Activated CD4-positive, alpha-beta T cell treated with anti-CD3 and anti-CD28 coated beads, Interleukin-2, amount 50 U/mL, for 16 hours (primary cell): ENCODE measurements at regions not wholly inside any gene's neighbourhood (a gene's known extent, or its start where the extent isn't known, plus 50 kb on each side); places are given as distances from the start of the nearest gene placed in this dataset.

Experiments
- DNase-seq: peaks from one replicate; pipeline ENCODE4 v3.0.0-alpha.2; 2020

DNA sequence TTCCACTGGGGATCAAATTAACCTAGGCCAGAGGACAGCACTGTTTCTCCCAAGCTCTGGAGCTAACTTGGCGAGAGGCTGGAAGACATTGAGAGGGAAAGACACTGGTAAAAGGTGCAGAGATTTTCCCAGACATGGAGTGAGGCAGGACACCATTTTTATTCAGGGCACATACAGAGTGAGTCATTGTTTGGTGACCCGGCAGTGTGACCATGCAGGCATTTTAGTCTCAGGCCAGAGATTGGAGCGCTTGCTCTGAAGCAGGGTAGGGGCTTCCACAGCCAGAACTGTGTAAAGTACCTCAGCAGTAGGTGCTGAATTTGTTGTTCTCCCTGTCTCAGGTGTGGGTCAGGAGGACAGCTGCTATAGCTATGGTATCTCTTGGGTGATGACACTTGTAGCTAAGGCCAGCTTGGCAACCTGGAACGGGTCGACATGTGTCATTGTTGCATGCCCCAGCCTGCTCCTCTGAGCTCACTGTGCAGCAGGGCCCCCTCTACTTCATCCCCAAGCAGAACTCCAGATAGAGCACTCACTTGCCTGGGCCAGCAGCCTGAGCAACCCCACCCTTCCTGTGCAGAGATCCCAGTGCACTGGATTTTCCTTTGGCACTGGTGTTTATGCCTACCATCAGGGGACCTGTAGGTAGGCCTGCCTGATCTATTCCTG lies 79.8 kb upstream of the ATP8A1 start:
- no peak for DNase-seq

DNA sequence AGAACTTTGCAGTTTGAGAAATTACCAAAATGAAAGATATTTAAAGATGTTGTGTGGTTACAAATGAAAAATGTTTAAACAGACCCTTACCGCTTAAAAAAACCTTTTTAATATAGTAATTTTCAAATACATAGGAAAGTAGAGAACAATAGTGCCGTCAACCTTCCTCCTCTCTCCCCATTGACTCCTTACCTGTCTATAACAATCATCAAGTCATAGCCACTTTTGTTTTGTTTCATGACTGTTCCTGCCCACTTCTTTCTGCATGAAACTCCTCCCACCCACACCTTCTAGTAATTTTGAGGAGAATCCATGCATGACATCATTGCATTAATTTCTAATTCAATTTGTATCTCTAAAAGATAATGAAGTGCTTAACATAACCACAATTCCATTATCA lies 76.5 kb upstream of the ATP8A1 start:
- DNase-seq, result no peak

DNA sequence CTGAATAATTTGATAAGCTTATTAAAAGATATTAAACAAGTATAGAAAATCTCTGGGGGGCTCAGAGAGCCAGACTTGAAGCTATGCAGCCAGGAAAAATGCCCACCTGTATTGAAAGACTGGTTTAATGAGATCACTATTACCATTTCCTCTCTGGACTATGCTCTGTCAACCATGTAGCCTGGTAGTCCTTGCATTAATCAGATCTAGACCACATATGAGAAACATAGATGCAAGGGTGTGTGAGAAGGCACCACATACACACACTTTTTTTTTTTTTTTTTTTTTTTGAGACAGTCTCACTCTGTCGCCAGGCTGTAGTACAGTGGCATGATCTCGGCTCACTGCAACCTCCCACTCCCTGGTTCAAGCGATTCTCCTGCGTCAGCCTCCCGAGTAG lies 75.9 kb upstream of the ATP8A1 start:
- no peak for DNase-seq

DNA sequence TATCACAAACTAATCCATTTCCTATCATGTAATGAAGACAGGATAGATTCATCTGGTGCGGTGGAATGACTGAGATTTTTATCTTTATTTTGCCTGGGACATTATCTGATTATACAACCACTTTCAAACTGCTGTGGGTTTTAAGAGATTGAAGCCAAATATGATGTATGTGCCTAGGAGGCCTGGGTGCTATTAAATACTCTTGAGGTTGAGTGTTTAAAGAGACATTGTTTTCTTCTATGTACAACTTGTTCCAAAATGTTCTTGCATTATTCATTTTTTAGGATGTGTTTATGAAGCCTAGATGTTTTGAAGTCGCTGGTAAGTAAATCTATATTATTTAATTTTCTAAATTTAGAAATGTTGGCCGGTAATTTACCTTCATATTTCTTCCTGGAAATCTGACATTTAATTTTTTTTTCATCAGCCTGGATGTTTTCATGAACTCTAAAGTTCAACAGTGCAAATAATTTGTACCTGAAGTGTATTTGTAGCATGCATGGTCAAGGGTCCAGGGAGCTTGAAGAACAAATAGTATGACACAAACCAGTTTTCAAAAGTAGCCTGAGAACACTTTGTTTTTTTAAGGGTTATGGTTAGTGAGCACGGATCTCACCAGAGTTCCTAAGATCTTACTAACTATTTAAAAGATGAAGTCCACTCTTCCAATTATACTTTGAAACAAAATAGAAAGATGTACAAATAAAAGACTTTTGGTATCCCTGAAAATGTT lies 72.8 kb upstream of the ATP8A1 start:
- no peak for DNase-seq

DNA sequence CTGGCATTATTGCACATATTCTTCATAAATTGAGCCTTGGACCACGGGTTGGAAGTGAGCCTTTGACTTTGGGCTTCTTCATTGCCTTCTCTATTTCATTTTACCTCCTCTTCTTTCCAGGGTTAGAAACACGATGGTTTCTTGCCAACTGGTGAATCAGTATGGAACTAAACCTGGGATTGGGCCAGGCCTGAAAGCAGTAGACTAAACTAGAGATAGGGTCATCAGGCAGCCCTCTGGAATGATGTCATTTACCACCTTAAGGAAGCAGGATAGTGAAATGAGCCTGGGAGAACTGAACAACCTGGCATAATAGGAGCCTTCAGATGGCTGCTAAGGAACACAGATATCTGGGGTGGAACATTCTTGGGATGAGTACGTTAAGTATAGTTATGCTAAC lies 67.5 kb upstream of the ATP8A1 start:
- DNase-seq, result no peak

DNA sequence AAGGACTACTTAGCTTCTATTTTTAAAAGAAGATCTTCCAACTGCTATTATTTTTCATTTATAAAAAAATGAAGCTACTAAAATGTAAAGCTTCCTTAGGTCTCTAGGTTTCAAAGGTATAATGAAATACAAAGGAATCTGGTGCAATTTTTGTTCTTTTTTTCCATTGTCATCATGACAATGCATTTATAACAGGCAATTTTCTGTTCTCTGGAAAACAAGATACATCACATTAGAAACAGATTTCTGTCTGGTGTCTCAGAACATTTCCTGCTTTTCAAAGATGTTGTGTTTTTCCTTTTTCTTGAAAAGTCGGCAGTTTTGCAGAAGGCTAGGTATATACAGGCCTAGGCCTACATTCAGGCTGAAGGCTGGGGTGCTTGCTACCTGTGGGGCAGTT lies 63.6 kb upstream of the ATP8A1 start:
- DNase-seq, result no peak

DNA sequence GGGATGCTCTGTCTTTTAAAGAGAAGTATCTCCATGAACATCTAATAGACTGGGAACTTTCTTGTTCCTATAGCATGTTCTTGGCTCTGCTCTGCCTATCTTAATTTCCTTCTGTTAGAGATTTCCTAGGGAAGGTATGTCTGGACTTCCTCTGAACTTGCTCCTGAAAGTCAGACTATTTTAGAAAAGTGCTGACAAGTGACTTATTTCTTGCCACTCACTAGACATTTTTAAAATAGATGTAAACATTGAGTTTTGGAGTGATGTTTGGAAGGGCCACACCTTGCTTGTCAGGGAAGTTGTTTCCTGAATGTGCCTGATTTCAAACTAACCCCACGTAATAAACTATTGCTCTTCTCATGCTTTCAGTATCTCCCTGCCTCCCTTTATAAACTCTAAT lies 62.4 kb upstream of the ATP8A1 start:
- DNase-seq, result no peak

DNA sequence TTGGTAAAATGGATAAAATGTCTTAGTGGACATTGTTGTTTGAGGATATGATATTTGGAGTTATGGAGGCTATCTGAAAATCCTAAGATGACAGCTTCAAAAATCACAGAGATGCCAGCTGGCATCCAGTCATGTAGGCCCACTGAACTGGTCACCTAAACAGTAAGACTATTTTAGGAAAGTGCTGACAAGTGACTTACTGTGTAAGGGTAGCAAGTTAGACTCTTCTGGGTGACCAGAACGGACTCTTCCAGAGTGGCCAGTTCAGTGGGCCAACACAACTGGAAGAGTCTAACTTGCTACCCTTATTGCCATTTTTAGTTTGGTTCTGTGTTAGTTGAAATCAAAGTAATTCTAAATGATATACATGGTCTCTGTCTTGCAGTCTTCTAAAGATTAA lies 61.4 kb upstream of the ATP8A1 start:
- DNase-seq, result no peak

DNA sequence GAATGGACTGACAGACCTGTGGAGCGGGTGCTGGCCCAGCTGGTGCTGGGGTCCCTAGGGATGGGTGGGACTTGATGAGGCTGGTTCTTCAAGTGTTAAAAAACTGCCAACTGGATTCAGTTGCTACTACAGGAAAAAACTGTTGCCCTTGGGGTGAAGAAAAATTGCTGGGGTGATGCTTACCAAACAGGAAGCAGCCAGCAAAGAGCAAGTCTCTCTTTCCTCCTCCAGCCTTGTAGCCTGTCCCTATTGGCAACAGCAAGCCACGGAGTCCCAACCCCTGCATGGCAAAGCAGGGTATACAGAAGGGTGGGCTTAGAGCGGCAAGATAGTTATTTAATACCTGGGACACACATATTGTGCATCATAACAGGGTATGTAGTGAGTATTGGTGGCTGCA lies 60.1 kb upstream of the ATP8A1 start:
- DNase-seq, result no peak

DNA sequence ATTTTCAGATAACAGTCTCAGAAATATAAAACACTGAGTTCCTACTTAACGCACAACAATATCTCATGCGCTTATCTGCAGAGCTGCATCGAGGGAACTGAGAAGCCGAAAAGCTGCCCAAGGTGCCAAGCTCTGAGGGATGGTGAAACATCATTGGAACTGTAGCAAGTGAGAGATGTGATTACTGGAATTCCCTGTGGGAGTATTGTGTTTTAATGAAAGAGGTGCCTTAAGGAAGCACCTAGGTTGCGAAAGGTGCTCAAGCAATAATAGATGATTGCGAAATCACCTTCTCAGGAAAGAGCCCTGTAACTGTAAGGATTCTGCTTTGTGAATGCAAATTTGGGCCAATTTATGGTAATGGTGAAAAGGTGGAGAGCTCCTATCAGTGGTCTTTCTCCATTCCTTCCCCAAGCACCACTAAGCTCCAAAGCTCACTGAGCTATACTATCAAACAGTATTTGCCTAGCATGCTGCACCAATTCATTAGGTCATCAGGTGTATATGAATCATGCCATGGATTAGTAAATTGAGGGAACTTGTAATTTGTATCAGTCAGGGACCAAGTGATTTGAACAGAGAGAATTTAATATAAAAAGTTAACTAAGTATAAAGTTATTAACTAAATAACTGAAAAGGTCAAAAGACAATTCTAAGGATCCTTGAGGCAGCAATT lies 59.0 kb upstream of the ATP8A1 start:
- DNase-seq, result no peak

DNA sequence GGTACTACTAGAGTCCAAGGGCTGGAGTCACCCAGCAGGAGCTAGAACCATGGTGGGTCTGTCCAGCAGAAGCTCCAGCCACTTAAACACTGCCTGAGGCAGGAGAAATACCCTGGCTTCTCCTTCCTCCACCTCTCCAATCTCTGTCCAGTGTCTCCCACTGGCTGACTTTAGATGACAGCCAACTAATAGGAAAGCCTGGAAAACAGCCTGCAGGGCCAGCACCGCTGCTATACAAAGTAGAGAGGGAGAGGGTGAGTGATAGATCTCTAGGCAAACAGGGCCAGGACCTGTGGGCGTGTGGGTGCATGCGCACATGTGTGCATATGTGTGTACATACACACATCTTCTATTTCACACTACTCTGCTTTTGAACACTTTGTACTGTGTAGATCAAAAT lies 56.5 kb upstream of the ATP8A1 start:
- DNase-seq, result no peak

DNA sequence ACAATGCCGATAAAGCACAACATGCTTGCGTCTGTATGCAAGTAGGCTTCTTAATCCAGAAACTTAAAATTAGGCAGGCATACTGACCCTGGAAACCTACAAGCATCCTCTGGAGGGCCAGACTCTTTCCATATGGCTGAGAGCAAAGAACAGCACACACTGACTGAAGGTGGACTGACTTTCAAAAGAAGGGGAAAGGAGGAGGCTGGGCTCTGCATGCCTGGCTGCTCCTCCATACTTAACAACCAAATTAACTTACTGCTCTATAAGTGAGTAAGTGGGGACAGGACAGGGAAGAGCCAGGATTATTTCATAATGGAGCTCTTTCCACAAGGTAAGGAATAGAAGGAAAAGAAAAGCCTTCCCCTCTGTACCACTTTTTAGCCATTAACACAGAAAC lies 55.9 kb upstream of the ATP8A1 start:
- no peak for DNase-seq

DNA sequence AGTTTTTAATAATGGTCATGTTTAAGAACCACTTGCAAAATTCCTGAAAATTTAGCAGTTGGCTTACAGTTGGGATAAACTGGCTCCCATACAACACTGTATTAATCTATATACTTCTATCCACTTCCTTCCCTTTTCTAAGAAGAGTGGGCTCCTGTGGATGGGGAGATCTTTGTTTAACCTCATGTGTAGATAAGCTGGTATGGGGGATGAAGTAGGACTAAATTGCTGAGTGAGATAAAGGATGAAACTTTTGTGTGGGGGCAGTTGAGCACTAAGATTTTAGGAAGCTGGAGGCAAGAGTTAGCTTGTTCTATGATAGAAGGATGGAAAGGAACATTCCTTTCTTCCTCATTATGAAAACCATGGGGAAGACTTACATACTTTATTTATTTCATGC lies 54.6 kb upstream of the ATP8A1 start:
- DNase-seq, result no peak

DNA sequence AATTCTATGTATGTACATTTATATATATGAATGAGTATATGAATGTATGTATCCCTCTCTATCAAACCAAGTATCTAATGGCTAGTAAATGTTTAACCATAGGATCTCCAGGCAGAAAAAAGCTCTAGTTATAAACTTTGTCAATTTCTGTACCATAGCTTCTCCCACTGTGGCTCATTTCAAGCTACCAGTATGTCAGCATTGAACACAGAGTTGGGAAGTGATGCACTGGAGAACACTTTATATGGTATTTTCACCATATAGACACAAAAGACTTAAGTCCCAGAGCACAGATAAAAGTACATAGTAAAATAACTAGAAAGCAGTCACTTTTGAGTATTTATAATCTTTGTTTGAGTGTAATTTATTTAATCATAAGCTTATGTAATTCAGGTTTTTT lies 53.9 kb upstream of the ATP8A1 start:
- no peak for DNase-seq

DNA sequence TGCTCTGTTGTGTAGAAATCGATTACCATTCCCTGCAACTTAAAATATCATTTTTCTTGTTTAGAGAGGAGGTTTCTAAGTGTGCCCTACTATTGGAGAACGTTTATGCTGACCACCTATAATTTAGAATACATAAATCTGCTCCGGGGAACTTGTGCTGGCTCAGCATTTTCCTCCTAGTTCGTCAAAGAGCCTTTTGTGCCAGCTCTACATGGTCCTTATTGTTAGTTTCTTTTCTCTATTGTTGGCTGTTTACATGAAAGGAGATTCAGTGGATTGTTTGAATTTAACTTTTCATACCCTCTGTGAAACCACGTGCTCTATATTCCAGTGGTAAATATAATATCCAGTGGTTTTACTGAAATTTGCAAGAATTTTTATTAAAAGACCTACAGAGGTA lies 53.4 kb upstream of the ATP8A1 start:
- DNase-seq, result no peak

DNA sequence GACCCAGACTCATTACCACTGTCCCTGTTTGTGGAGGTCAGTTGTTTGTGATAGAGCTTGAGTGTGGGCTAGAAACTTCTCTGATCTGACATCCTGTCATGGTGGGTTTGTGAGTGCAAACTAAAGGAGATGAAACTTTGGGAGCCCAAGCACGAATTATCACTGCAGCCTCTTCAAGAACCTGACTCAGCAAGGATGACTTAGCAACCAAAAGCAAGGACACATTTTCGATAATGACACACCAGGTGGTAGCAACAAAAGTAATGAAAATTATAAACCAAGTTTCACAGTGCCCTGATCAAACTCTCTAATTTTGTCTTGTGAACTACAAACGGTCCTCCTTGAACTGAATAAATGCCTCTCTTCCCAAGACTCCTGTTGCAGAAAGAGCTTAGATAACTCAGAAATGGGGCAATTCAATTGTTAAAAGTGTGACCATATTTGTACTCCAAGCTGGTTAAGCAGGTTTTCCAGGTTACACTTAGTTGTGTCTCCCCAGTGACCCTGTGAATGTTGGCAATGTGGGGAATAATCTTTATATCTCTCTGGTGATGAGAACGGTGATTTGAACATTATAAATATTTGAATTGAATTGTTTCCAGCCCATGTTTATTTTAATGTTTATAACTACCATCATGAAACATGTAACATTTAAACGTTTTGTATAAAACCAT lies 52.6 kb upstream of the ATP8A1 start:
- no peak for DNase-seq

DNA sequence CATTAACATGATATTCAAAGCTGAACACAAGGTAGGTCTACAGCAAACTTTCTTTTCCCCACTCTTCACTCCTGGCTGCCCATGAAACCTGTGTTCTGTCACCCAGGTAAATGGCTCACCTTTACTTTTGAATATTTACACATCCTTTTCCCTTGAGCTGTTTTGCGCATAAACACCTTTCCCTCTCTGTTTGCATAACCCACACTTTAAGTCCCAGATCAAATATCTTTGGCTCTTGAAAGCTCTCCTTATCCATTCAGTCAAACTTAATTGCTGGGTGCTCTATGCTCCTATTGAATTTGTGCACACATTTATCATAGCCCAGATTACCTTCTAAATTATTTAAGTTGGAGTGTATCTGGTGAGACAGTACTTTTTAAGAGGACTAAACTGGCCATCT lies 51.7 kb upstream of the ATP8A1 start:
- no peak for DNase-seq
